ENCODE measurements at regions not wholly inside any gene's neighbourhood (a gene's known extent, or its start where the extent isn't known, plus 50 kb on each side); places are given as distances from the start of the nearest gene placed in this dataset.

GRCh38 chr3:95894820-95895219 is 919.6 kb upstream of the EPHA6 start:
- H2BK15ac ChIP-seq (ENCODE audit: low read length), result no peak overlapping the region
- no peaks in the 10 kb centered on the region for H3K27me3 ChIP-seq (ENCODE audit: control insufficient read depth in 3 of 3, insufficient read depth in 3 of 3, low read depth in 1 of 3, low read length in 3 of 3)
- no peak overlapping the region for H2BK120ac ChIP-seq (ENCODE audit: low read depth, low read length)
- no peak overlapping the region for H3K4me2 ChIP-seq (ENCODE audit: insufficient read depth, low read length, poor library complexity, severe bottlenecking)
- H3K4me3 ChIP-seq (ENCODE audit: low read length in 2 of 2), result no peak overlapping the region
- H3K36me3 ChIP-seq (replicated peaks in 1 of 2; ENCODE audit: control insufficient read depth in 2 of 2, insufficient read depth in 2 of 2, low read length in 2 of 2), result no peaks in the 10 kb centered on the region
- no peak overlapping the region for H3K9ac ChIP-seq (ENCODE audit: low read depth, low read length, poor library complexity)
- no peak for DNase-seq (ENCODE audit: low spot score)
- no peaks in the 10 kb centered on the region for H3K9me3 ChIP-seq (replicated peaks in 1 of 2; ENCODE audit: control insufficient read depth in 2 of 2, insufficient read depth in 1 of 2, low read depth in 1 of 2, low read length in 2 of 2)
- H3K4ac ChIP-seq (ENCODE audit: low read length), result no peak overlapping the region
- no peaks in the 10 kb centered on the region for H3K79me1 ChIP-seq (ENCODE audit: low read depth, low read length)
- H3K27ac ChIP-seq (replicated peaks; ENCODE audit: low read length), result no peak overlapping the region
- H3K23ac ChIP-seq (ENCODE audit: low read depth, low read length, poor library complexity), result no peak overlapping the region
- H3K18ac ChIP-seq (ENCODE audit: low read length), result no peak overlapping the region
- WGBS, 2 donors (ENCODE audit: extremely low coverage in 2 of 2, insufficient read length in 2 of 2, insufficient replicate concordance in 1 of 2), result no CpG with 5 or more reads among the region's 2 CpGs
- H2AFZ ChIP-seq (ENCODE audit: low read length), result peak overlapping the region; percentile 1
- H3K4me1 ChIP-seq (ENCODE audit: control insufficient read depth in 2 of 2, insufficient read depth in 1 of 2, low read depth in 1 of 2, low read length in 2 of 2), result no peaks in the 10 kb centered on the region
- H2BK12ac ChIP-seq (ENCODE audit: low read length), result no peak overlapping the region
- H3K14ac ChIP-seq (ENCODE audit: low read length), result no peak overlapping the region
- no peak overlapping the region for H2BK5ac ChIP-seq (ENCODE audit: low read length)
- no peak overlapping the region for H4K91ac ChIP-seq (ENCODE audit: low read depth, low read length, poor library complexity)
- no peak overlapping the region for H4K8ac ChIP-seq (ENCODE audit: low read depth, low read length)
- no peak overlapping the region for H2AK5ac ChIP-seq (ENCODE audit: low read depth, low read length)

DNA sequence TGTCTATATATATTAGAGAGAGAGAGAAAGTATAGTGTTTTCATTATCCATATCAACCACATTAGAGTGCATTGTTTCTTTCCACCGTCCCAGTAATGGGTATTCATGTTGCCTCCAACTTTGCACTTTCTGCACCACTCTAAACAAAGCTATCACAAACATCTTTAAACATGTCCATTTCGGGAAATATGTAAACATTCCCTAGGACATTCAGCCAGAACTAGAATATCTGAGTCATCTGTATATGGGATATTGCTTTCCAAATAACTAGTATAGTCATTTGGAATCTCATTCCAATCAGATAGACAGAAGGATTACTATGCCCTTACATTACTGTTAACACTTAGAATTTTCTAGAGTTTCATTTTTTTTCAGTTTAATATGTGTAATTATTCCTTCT is 914.9 kb upstream of the EPHA6 start:
- Histone ChIP-seq H2BK12ac (ENCODE audit: low read length) (no peak overlapping the region), H3K23ac (ENCODE audit: low read depth, low read length, poor library complexity) (no peak overlapping the region), H3K36me3 (replicated peaks in 1 of 2; ENCODE audit: control insufficient read depth in 2 of 2, insufficient read depth in 2 of 2, low read length in 2 of 2) (no peaks in the 10 kb centered on the region), H3K27ac (replicated peaks; ENCODE audit: low read length) (no peak overlapping the region), H2BK120ac (ENCODE audit: low read depth, low read length) (no peak overlapping the region), H3K18ac (ENCODE audit: low read length) (no peak overlapping the region), H3K4me1 (ENCODE audit: control insufficient read depth in 2 of 2, insufficient read depth in 1 of 2, low read depth in 1 of 2, low read length in 2 of 2) (no peaks in the 10 kb centered on the region), H2BK15ac (ENCODE audit: low read length) (no peak overlapping the region), H3K4me3 (ENCODE audit: low read length in 2 of 2) (no peak overlapping the region), H3K79me1 (ENCODE audit: low read depth, low read length) (no peaks in the 10 kb centered on the region), H3K9ac (ENCODE audit: low read depth, low read length, poor library complexity) (no peak overlapping the region), H2BK5ac (ENCODE audit: low read length) (no peak overlapping the region), H3K27me3 (ENCODE audit: control insufficient read depth in 3 of 3, insufficient read depth in 3 of 3, low read depth in 1 of 3, low read length in 3 of 3) (no peaks in the 10 kb centered on the region), H4K8ac (ENCODE audit: low read depth, low read length) (no peak overlapping the region), H4K91ac (ENCODE audit: low read depth, low read length, poor library complexity) (no peak overlapping the region), H3K9me3 (replicated peaks in 1 of 2; ENCODE audit: control insufficient read depth in 2 of 2, insufficient read depth in 1 of 2, low read depth in 1 of 2, low read length in 2 of 2) (no peaks in the 10 kb centered on the region), H3K4ac (ENCODE audit: low read length) (no peak overlapping the region), H2AK5ac (ENCODE audit: low read depth, low read length) (no peak overlapping the region), H3K4me2 (ENCODE audit: insufficient read depth, low read length, poor library complexity, severe bottlenecking) (no peak overlapping the region), H3K14ac (ENCODE audit: low read length) (no peak overlapping the region), H2AFZ (ENCODE audit: low read length) (no peak overlapping the region)
- DNase-seq (ENCODE audit: low spot score), result no peak
- WGBS, 2 donors (ENCODE audit: extremely low coverage in 2 of 2, insufficient read length in 2 of 2, insufficient replicate concordance in 1 of 2), result no CpG with 5 or more reads among the region's 2 CpGs

DNA sequence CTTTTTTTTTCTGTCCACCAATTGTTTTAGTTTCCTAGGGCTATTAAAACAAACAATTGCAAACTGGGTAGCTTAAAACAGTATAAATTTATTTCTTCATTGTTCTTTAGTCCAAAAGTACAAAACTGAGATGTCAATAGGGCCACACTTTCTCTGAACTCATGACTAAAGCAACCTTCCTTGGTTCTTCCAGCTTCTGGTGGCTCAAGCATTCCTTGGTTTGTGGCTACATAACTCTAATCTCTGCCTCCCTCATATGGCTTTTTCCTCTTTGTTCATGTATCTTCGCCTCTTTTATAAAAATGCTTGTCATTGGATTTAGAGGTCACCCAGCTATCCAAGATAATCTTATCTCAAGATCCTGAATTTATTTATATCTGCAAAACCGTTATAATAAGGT is 914.5 kb upstream of the EPHA6 start:
- no peak overlapping the region for H2BK12ac ChIP-seq (ENCODE audit: low read length)
- H2AK5ac ChIP-seq (ENCODE audit: low read depth, low read length), result no peak overlapping the region
- no peak overlapping the region for H2BK15ac ChIP-seq (ENCODE audit: low read length)
- DNase-seq (ENCODE audit: low spot score), result no peak
- H3K79me1 ChIP-seq (ENCODE audit: low read depth, low read length), result no peaks in the 10 kb centered on the region
- no peaks in the 10 kb centered on the region for H3K27me3 ChIP-seq (ENCODE audit: control insufficient read depth in 3 of 3, insufficient read depth in 3 of 3, low read depth in 1 of 3, low read length in 3 of 3)
- no peak overlapping the region for H3K4ac ChIP-seq (ENCODE audit: low read length)
- no peak overlapping the region for H4K91ac ChIP-seq (ENCODE audit: low read depth, low read length, poor library complexity)
- no peak overlapping the region for H3K9ac ChIP-seq (ENCODE audit: low read depth, low read length, poor library complexity)
- no peak overlapping the region for H2AFZ ChIP-seq (ENCODE audit: low read length)
- H3K18ac ChIP-seq (ENCODE audit: low read length), result no peak overlapping the region
- H2BK120ac ChIP-seq (ENCODE audit: low read depth, low read length), result no peak overlapping the region
- no peak overlapping the region for H3K4me3 ChIP-seq (ENCODE audit: low read length in 2 of 2)
- no peak overlapping the region for H4K8ac ChIP-seq (ENCODE audit: low read depth, low read length)
- H3K4me1 ChIP-seq (ENCODE audit: control insufficient read depth in 2 of 2, insufficient read depth in 1 of 2, low read depth in 1 of 2, low read length in 2 of 2), result no peaks in the 10 kb centered on the region
- H3K23ac ChIP-seq (ENCODE audit: low read depth, low read length, poor library complexity), result no peak overlapping the region
- no peak overlapping the region for H3K14ac ChIP-seq (ENCODE audit: low read length)
- H3K9me3 ChIP-seq (replicated peaks in 1 of 2; ENCODE audit: control insufficient read depth in 2 of 2, insufficient read depth in 1 of 2, low read depth in 1 of 2, low read length in 2 of 2), result no peaks in the 10 kb centered on the region
- no peak overlapping the region for H3K4me2 ChIP-seq (ENCODE audit: insufficient read depth, low read length, poor library complexity, severe bottlenecking)
- no CpG with 5 or more reads among the region's 2 CpGs for WGBS, 2 donors (ENCODE audit: extremely low coverage in 2 of 2, insufficient read length in 2 of 2, insufficient replicate concordance in 1 of 2)
- H3K36me3 ChIP-seq (replicated peaks in 1 of 2; ENCODE audit: control insufficient read depth in 2 of 2, insufficient read depth in 2 of 2, low read length in 2 of 2), result no peaks in the 10 kb centered on the region
- no peak overlapping the region for H3K27ac ChIP-seq (replicated peaks; ENCODE audit: low read length)
- H2BK5ac ChIP-seq (ENCODE audit: low read length), result no peak overlapping the region

- H2AK5ac ChIP-seq (ENCODE audit: low read depth, low read length), result no peak overlapping the region
- no peak overlapping the region for H4K91ac ChIP-seq (ENCODE audit: low read depth, low read length, poor library complexity)
- no peak overlapping the region for H3K18ac ChIP-seq (ENCODE audit: low read length)
Observed at GRCh38 chr3:95901948-95902347, 912.4 kb upstream of the EPHA6 start.

More at GRCh38 chr3:95901948-95902347, 912.4 kb upstream of the EPHA6 start:
- Histone ChIP-seq H3K9ac (ENCODE audit: low read depth, low read length, poor library complexity) (no peak overlapping the region), H3K9me3 (replicated peaks in 1 of 2; ENCODE audit: control insufficient read depth in 2 of 2, insufficient read depth in 1 of 2, low read depth in 1 of 2, low read length in 2 of 2) (no peaks in the 10 kb centered on the region), H3K4me1 (ENCODE audit: control insufficient read depth in 2 of 2, insufficient read depth in 1 of 2, low read depth in 1 of 2, low read length in 2 of 2) (no peaks in the 10 kb centered on the region), H3K4me3 (ENCODE audit: low read length in 2 of 2) (no peak overlapping the region), H2BK15ac (ENCODE audit: low read length) (no peak overlapping the region), H3K4ac (ENCODE audit: low read length) (no peak overlapping the region), H2AFZ (ENCODE audit: low read length) (no peak overlapping the region), H3K79me1 (ENCODE audit: low read depth, low read length) (no peaks in the 10 kb centered on the region), H2BK120ac (ENCODE audit: low read depth, low read length) (no peak overlapping the region), H3K14ac (ENCODE audit: low read length) (no peak overlapping the region), H3K4me2 (ENCODE audit: insufficient read depth, low read length, poor library complexity, severe bottlenecking) (no peak overlapping the region), H3K27me3 (ENCODE audit: control insufficient read depth in 3 of 3, insufficient read depth in 3 of 3, low read depth in 1 of 3, low read length in 3 of 3) (no peaks in the 10 kb centered on the region), H4K8ac (ENCODE audit: low read depth, low read length) (no peak overlapping the region), H3K36me3 (replicated peaks in 1 of 2; ENCODE audit: control insufficient read depth in 2 of 2, insufficient read depth in 2 of 2, low read length in 2 of 2) (no peaks in the 10 kb centered on the region), H3K23ac (ENCODE audit: low read depth, low read length, poor library complexity) (no peak overlapping the region), H2BK12ac (ENCODE audit: low read length) (no peak overlapping the region), H2BK5ac (ENCODE audit: low read length) (no peak overlapping the region), H3K27ac (replicated peaks; ENCODE audit: low read length) (no peak overlapping the region)
- DNase-seq (ENCODE audit: low spot score), result no peak

All from neuronal stem cell (in vitro differentiated cells).